WERI-Rb-1 (cell line): ENCODE measurements at regions not wholly inside any gene's neighbourhood (a gene's known extent, or its start where the extent isn't known, plus 50 kb on each side); places are given as distances from the start of the nearest gene placed in this dataset.
"Not testable (repeated sequence)": the region's sequence is repeated elsewhere in the genome, so short reads cannot be mapped to it uniquely, and the experiment has no call there.

Experiments used
- DNase-seq: peaks from one replicate; pipeline ENCODE4 v3.0.0-alpha.2; 2020
- H3K27ac ChIP-seq: fragments of 250-450 bp; sonication (Bioruptor Pico); 2 replicates; pipeline ENCODE4 v1.5.1; 2020; ENCODE audit warnings: mild to moderate bottlenecking, moderate library complexity
- H3K27me3 ChIP-seq: fragments of 250-450 bp; sonication (Bioruptor Pico); 2 replicates; pipeline ENCODE4 v1.5.1; 2021; ENCODE audit warnings: mild to moderate bottlenecking, low read depth, moderate library complexity; ENCODE audit not compliant: insufficient read depth, severe bottlenecking
- H3K36me3 ChIP-seq: fragments of 250-450 bp; sonication (Bioruptor Pico); 2 replicates; pipeline ENCODE4 v1.5.1; 2020; ENCODE audit warnings: mild to moderate bottlenecking, moderate library complexity
- H3K4me3 ChIP-seq: 2 replicates; pipeline ENCODE4 v1.5.1; 2011; ENCODE audit warnings: low read depth, mild to moderate bottlenecking, control low read depth, low read length
- H3K9me3 ChIP-seq: fragments of 250-450 bp; sonication (Bioruptor Pico); 2 replicates; pipeline ENCODE4 v1.5.1; 2021; ENCODE audit warnings: mild to moderate bottlenecking, moderate library complexity; ENCODE audit not compliant: severe bottlenecking
- CTCF ChIP-seq: IDR thresholded peaks from 2 replicates; pipeline ENCODE4 v1.5.1; 2011; ENCODE audit warnings: low read depth, mild to moderate bottlenecking, control low read depth, inconsistent platforms, low read length

- Histone ChIP-seq H3K9me3 (peaks cover 5% of the 10 kb centered on the region), H3K4me3 (no peak overlapping the region), H3K27ac (no peak overlapping the region), H3K27me3 (no peaks in the 10 kb centered on the region), H3K36me3 (no peaks in the 10 kb centered on the region)
- no peak for DNase-seq
- TF ChIP-seq CTCF = no peak
Observed at GRCh38 chr4:153096344-153096743, 107.9 kb upstream of the TRIM2 start.

- peaks cover 5% of the 10 kb centered on the region for H3K9me3 ChIP-seq
- no peak for DNase-seq
- H3K4me3 ChIP-seq = no peak overlapping the region
- H3K36me3 ChIP-seq = no peaks in the 10 kb centered on the region
- TF ChIP-seq CTCF = no peak
- no peaks in the 10 kb centered on the region for H3K27me3 ChIP-seq
- H3K27ac ChIP-seq = no peak overlapping the region
Observed at GRCh38 chr4:153098427-153098826, 105.8 kb upstream of the TRIM2 start.

- TF ChIP-seq CTCF = no peak
Observed at GRCh38 chr4:153099391-153100140, 104.7 kb upstream of the TRIM2 start.

GRCh38 chr4:153106736-153107135, 97.5 kb upstream of the TRIM2 start:
- DNase-seq, H3K36me3 ChIP-seq, H3K9me3 ChIP-seq, H3K27ac ChIP-seq, H3K4me3 ChIP-seq, H3K27me3 ChIP-seq: not testable (repeated sequence)

More at GRCh38 chr4:153099391-153100140, 104.7 kb upstream of the TRIM2 start:
- no peak overlapping the region for H3K4me3 ChIP-seq
- no peaks in the 10 kb centered on the region for H3K27me3 ChIP-seq
- no peak for DNase-seq
- no peak overlapping the region for H3K27ac ChIP-seq
- no peaks in the 10 kb centered on the region for H3K36me3 ChIP-seq
- H3K9me3 ChIP-seq = peaks cover 5% of the 10 kb centered on the region

GRCh38 chr4:153107246-153107645, 97.0 kb upstream of the TRIM2 start:
- DNase-seq = no peak
- Histone ChIP-seq H3K36me3 (no peaks in the 10 kb centered on the region), H3K27me3 (no peaks in the 10 kb centered on the region), H3K9me3 (peaks cover 8% of the 10 kb centered on the region), H3K27ac (no peak overlapping the region), H3K4me3 (no peak overlapping the region)
- no peak for TF ChIP-seq CTCF

GRCh38 chr4:153109296-153109849, 94.9 kb upstream of the TRIM2 start:
- no peaks in the 10 kb centered on the region for H3K36me3 ChIP-seq
- no peaks in the 10 kb centered on the region for H3K27me3 ChIP-seq
- TF ChIP-seq CTCF = no peak
- H3K4me3 ChIP-seq = no peak overlapping the region
- H3K27ac ChIP-seq = no peak overlapping the region
- peaks cover 8% of the 10 kb centered on the region for H3K9me3 ChIP-seq
- no peak for DNase-seq
